NCI-H748 (cell line): ENCODE measurements at regions not wholly inside any gene's neighbourhood (a gene's known extent, or its start where the extent isn't known, plus 50 kb on each side); places are given as distances from the start of the nearest gene placed in this dataset.

Source experiments
- DNase-seq: peaks from one replicate; lab custom pipeline; 2025; ENCODE audit not compliant: unreplicated experiment; lab: John Stamatoyannopoulos, UW

DNA sequence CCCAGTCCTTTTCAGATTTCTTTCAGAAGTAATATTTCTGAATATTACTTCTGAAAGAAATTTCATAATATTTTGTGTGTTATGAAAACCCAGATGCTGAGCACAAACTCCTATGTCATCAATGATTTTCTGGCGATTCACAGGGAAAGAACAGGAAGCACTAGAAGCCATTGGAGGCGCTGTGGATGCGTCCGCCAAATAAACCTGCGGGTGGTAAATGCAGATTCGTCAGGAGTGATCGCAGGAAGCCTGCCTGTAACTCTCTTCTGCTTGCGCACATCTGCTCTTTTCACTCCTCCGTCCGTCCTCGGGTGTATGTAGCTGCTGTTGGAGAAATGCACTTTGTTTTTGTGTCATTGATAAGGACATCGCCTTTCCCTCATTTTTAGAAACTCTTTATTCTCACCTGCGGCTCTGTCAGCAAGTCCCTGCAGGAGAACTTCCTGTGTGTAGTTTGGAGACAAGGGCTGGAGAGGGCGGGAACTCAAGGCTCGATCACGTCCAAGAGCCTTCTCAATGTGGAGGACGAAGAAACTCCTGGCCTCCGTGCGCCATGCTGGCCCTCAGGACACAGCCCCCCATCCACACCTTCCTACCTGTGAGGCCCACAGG is 483.8 kb downstream of the GALR1 start:
- no peak for DNase-seq

GRCh38 chr18:77736842-77737241 is 487.2 kb downstream of the GALR1 start:
- no peak for DNase-seq

DNA sequence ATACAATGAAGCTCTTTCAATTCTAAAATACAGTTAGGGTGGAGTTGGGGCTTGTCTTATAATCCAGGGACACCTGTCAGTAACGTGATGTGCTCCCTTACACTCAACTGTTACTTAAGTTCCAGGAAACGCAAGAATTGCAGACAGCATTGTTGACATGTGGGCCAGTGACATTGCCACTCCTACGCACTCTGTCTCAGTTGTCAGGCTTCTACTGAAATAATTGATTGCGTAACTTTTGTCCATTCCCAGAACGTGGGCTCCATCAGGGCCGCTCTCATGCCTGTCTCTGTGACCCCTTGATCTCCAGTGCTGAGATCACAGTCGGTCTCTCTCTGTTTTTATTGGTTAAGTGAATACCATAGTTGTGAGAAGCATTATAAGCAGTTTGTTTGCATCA is 487.8 kb downstream of the GALR1 start:
- DNase-seq: no peak

GRCh38 chr18:77749089-77749488 is 499.4 kb downstream of the GALR1 start:
- peak; percentile 70 for DNase-seq

DNA sequence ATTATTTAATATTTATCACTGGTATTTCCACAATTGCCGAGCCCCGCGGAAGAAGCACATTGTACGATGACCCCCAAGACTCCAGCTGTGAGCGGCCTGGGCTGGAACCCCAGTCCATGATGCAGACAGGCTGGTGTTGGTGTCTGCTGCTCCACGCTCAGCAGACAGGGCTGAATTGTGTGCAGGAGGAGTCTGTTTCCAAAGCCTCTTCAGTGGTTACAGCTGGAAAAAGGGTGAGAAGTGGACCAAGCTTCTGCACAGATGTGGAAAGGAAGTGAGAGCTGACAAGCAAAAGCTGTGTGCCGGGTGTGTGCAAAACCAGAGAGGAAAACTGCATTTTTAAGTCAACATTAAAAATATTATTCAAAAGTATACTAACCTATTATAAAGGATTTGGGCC is 500.4 kb downstream of the GALR1 start:
- no peak for DNase-seq

DNA sequence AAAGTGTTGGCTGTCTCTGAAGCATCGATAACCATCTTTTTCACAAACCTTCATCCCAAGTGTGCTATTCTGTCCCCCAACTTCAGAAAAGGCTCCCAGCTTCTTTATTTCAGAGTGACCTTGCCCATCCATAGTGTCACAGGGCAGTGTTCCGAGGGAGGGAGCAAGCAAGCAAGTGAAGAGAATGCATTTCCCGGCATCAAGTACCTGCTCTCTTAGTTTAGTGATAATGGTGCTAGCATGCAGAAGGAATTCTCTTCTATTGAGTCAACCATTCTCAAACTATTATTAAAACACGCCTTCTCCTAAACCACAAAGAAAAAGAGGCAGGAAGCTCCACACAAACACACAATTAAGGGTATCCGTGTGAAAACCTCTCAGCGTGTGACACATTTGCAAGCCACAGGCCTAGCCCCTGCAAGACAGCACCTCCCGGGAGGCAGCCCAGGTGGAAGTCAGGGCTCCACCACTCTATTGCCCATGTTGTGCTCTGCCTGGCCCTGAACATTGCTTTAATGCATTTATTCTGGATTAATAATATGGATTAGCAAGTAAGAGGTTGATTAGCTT is 504.9 kb downstream of the GALR1 start:
- DNase-seq: no peak

GRCh38 chr18:77755187-77755586 is 505.5 kb downstream of the GALR1 start:
- DNase-seq: peak; percentile 21

DNA sequence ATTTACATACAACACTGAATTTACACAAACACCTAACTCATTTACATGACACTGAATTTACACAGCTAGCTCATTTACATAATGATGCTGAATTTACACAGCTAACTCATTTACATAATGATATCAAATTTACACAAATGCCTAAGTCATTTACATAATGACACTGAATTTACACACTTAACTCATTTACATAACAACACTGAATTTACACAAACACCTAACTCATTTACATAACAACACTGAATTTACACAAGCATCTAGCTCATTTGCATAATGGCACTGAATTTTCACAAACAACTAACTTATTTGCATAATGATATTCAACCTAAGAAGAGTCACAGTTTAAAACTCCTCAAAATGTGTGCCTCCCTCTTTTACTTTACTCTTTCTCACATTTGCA is 511.7 kb downstream of the GALR1 start:
- no peak for DNase-seq

- no peak for DNase-seq
Observed at GRCh38 chr18:77762014-77762413, 512.4 kb downstream of the GALR1 start.

- peak; percentile 68 for DNase-seq
Observed at GRCh38 chr18:77762642-77763041, 513.0 kb downstream of the GALR1 start.

DNA sequence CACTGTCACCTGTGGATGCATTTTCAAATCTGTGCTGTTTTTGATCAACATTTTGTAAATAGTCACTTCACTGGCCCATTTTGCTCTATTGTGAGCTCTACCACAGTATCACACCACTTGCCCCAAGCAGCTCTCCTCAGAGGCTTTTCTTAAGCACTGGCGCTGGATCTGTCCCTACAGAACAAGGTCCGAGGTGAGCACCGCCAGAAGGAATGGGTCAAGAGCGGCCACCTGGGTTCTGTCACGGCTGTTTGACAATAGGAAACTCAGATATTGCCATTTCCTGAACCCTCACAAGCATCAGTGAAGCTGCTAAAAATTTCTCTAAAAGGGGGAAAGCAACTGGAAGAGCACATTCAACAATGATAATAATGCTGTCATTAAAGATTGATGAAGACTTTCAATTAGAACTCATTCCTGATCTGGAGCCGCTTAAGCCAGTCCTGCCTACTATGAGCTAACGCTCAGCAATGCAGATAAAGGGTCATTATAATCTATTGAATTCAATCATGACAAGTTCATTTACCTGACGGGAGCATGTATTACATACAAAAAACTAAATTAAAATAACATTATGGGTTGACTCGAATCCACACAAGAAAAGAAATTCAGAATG is 514.0 kb downstream of the GALR1 start:
- DNase-seq: no peak

DNA sequence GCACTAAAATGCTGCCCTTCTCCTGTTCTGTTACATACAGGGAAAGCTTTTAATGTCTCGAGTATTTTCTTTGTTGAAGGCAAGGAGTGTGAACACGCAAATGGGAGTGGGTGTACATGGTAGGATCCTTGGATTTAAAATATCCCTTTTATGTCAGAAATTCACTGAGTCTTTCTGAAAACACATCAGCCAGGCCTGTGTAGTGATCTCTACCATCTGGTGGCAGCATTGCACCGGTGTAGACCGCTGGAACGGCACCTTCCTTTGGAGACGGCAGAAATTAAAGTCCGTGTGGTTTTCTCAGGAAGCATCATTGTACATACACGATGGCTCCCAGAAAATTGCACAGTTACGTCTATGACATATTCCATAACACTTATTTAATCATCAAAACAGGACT is 515.8 kb downstream of the GALR1 start:
- peak; percentile 92 for DNase-seq

- DNase-seq: peak; percentile 47
Observed at GRCh38 chr18:77766421-77766820, 516.8 kb downstream of the GALR1 start.

- DNase-seq: no peak
Observed at GRCh38 chr18:77772177-77772576, 522.5 kb downstream of the GALR1 start.

- no peak for DNase-seq
Observed at GRCh38 chr18:77776104-77776503, 526.5 kb downstream of the GALR1 start.

GRCh38 chr18:77777163-77777562 is 527.5 kb downstream of the GALR1 start:
- peak; percentile 78 for DNase-seq

- DNase-seq: peak; percentile 95
Observed at GRCh38 chr18:77784759-77785379, 535.2 kb downstream of the GALR1 start.

- no peak for DNase-seq
Observed at GRCh38 chr18:77785415-77785975, 535.8 kb downstream of the GALR1 start.

DNA sequence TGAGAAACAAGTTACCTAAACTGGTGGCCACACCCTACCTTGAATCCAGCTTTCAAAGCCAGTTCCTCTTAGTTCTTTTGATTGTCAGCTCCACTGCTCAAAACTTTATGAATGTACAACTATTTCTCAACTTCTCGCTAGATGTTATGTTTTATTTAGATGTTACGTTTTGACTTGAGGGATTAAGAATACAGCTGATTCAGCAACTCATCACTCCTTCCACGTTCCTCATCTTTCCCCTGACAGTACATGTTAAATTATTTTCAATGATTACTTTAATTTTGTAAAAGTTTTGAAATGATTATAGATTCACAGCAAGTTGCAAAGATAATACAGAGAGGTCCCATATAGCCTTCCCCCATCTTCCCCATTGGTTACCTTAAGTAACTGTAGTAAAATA is 553.4 kb downstream of the GALR1 start:
- no peak for DNase-seq

DNA sequence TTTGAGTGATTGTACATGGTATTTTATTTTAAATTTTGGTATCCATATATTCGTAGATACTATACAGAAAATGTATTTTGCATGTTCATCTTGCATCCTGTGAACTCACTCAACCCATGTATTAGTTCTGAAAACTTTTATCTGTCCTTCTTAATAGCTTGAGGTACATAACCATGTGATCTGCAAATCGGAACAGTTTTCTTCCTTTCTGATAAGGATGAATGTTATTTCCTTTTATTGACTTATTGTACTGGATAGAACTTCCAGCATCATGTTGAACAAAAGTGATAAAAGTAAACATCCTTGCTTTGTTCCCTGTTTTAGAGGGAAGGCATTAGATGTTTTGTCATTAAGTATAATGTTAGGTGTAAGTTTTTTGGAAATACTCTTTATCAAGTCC is 554.7 kb downstream of the GALR1 start:
- no peak for DNase-seq

DNA sequence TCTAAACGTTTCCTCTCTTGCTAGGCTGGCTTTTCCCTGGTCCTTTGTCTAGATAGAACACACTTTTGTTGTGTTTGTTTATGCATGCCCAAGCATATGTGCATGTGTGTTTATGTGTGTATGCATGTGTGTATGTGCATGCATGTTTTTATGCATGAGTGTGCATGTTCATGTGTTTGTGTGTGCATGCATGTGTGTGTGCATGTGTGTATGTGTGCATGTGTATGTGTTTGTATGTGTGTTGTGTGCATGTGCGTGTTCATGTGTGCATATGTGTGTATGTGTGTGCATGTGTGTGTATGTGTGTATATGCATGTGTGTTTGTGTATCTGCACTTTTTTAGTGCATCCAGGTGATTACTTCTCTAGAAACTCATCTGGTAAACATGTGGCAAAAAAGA is 558.0 kb downstream of the GALR1 start:
- no peak for DNase-seq

- DNase-seq: peak; percentile 99
Observed at GRCh38 chr18:77811503-77811902, 561.9 kb downstream of the GALR1 start.
